ENCODE measurements at regions not wholly inside any gene's neighbourhood (a gene's known extent, or its start where the extent isn't known, plus 50 kb on each side); places are given as distances from the start of the nearest gene placed in this dataset.

GRCh38 chr6:139653111-139653510 is 278.7 kb upstream of the CITED2 start:
- H3K36me3 ChIP-seq (replicated peaks in 1 of 2), result no peaks in the 10 kb centered on the region
- DNase-seq, result no peak
- no peaks in the 10 kb centered on the region for H3K9me3 ChIP-seq (replicated peaks in 1 of 3)
- no peak overlapping the region for H3K27ac ChIP-seq
- no peak overlapping the region for H3K4me3 ChIP-seq
- H3K4me1 ChIP-seq (replicated peaks in 1 of 2), result no peaks in the 10 kb centered on the region
- intact Hi-C loops (cut with DNase I), result no loop called here
- H3K27me3 ChIP-seq, result no peaks in the 10 kb centered on the region
- 74 to 84% (median 75%) methylated on average over 2 to 4 of the region's 4 CpGs for WGBS, 4 donors
- TF ChIP-seq CTCF (IDR thresholded peaks at IDR 0.05), result no peak
- no peak for TF ChIP-seq POLR2A (IDR thresholded peaks at IDR 0.05)

GRCh38 chr6:139650941-139651340 is 276.5 kb upstream of the CITED2 start:
- peak in 1 of 7 donors; percentile 63 for DNase-seq
- H3K27ac ChIP-seq, result no peak overlapping the region
- no peaks in the 10 kb centered on the region for H3K4me1 ChIP-seq (replicated peaks in 1 of 2)
- intact Hi-C loops (cut with DNase I), result no loop called here
- H3K27me3 ChIP-seq, result no peaks in the 10 kb centered on the region
- H3K4me3 ChIP-seq, result no peak overlapping the region
- TF ChIP-seq POLR2A (IDR thresholded peaks at IDR 0.05), result no peak
- no peak for TF ChIP-seq CTCF (IDR thresholded peaks at IDR 0.05)
- no peaks in the 10 kb centered on the region for H3K9me3 ChIP-seq (replicated peaks in 1 of 3)
- H3K36me3 ChIP-seq (replicated peaks in 1 of 2), result no peaks in the 10 kb centered on the region
- WGBS, 4 donors, result 72 to 88% (median 85%) methylated on average over 5 of the region's 5 CpGs

DNA sequence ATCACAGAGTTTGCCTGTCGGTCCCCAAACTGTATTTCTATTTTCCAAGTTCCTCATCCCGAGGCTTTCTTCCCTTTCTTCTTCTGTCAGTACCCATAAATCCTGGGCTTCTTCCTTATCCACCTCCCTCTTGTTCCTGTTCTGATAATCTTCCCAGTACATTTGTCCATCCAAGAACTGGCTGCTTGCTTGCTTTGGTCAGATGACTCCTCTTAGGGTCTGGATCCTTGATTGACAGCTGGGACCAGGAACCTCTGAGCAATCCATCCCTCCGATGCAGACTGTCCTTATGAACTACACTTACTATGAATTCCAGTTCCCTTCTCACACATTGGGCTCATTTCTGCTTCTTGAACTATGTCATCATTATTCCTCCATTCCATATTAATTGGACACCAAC is 275.3 kb upstream of the CITED2 start:
- Histone ChIP-seq H3K4me3 (no peak overlapping the region), H3K36me3 (replicated peaks in 1 of 2) (no peaks in the 10 kb centered on the region), H3K9me3 (replicated peaks in 1 of 3) (no peaks in the 10 kb centered on the region), H3K27ac (no peak overlapping the region), H3K4me1 (replicated peaks in 1 of 2) (no peaks in the 10 kb centered on the region), H3K27me3 (no peaks in the 10 kb centered on the region)
- intact Hi-C loops (cut with DNase I), result no loop called here
- no peak for DNase-seq
- 78 to 85% (median 83%) methylated on average over 3 of the region's 3 CpGs for WGBS, 4 donors
- no peak for TF ChIP-seq POLR2A (IDR thresholded peaks at IDR 0.05)
- TF ChIP-seq CTCF (IDR thresholded peaks at IDR 0.05), result no peak

DNA sequence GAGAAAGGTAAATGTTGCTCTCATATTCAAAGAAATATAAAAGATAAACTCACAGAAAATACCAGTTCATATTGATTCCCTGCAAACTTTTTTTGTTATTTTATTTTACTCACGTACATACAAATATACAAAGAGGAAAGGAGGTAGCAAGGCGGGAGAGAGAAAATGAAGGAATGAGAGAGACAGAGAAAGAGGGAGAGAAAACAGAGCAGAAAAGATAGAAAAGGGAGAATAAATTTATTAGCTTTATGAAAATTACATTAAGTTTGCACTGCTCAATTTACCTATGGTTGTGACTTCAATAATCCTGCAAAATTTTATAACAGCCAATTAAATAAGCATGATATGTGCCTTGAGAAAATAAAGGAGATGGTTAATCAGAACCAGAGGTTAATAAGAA is 274.7 kb upstream of the CITED2 start:
- no peak overlapping the region for H3K4me3 ChIP-seq
- no peaks in the 10 kb centered on the region for H3K9me3 ChIP-seq (replicated peaks in 1 of 3)
- TF ChIP-seq POLR2A (IDR thresholded peaks at IDR 0.05) (no peak), CTCF (IDR thresholded peaks at IDR 0.05) (no peak)
- H3K27me3 ChIP-seq, result no peaks in the 10 kb centered on the region
- intact Hi-C loops (cut with DNase I), result no loop called here
- 73 to 99% (median 87%) methylated on average over 2 of the region's 2 CpGs for WGBS, 4 donors
- H3K27ac ChIP-seq, result no peak overlapping the region
- no peaks in the 10 kb centered on the region for H3K36me3 ChIP-seq (replicated peaks in 1 of 2)
- no peaks in the 10 kb centered on the region for H3K4me1 ChIP-seq (replicated peaks in 1 of 2)
- no peak for DNase-seq
